Panc1 (cell line): ENCODE measurements at regions not wholly inside any gene's neighbourhood (a gene's known extent, or its start where the extent isn't known, plus 50 kb on each side); places are given as distances from the start of the nearest gene placed in this dataset.

ENCODE experiments used
- ATAC-seq: fragments of 200-7000 bp; cut with Tn5 transposase; 2 replicates; pipeline ENCODE4 v1.9.1; 2020; ENCODE audit warnings: mild to moderate bottlenecking, moderate library complexity
- BruUV-seq: library from RNA; stranded (reverse); fragments of 400-500 nt; replicated peaks from 2 replicates; lab custom pipeline; 2021; lab: Mats Ljungman, UMichigan
- CTCF ChIA-PET: fragments of 300-600 bp; sonication (Branson Sonifier 250); formaldehyde crosslinking; loops from one replicate; lab custom pipeline; 2022; ENCODE audit warnings: antibody characterized with exemption; lab: Charles Lee
- POLR2A ChIA-PET: fragments of 300-600 bp; sonication (Branson Sonifier 250); formaldehyde crosslinking; loops from one replicate; lab custom pipeline; 2022; ENCODE audit warnings: antibody characterized with exemption; lab: Charles Lee
- DNase-seq: peaks from one replicate; pipeline ENCODE4 v3.0.0-alpha.2; 2010; ENCODE audit warnings: low read depth, low spot score
- H3K27ac ChIP-seq: 2 replicates; pipeline ENCODE4 v1.5.1; 2011; ENCODE audit warnings: mild to moderate bottlenecking, low read length, inconsistent platforms
- H3K27me3 ChIP-seq: fragments of 200-500 bp; sonication (Bioruptor generic); 2 replicates; pipeline ENCODE4 v1.6.0; 2014; ENCODE audit warnings: low read length, inconsistent platforms; ENCODE audit not compliant: control insufficient read depth, insufficient read depth
- H3K36me3 ChIP-seq: fragments of 200-500 bp; sonication (Bioruptor generic); 2 replicates; pipeline ENCODE4 v1.5.1; 2014; ENCODE audit warnings: inconsistent platforms, mild to moderate bottlenecking, low read length, moderate library complexity; ENCODE audit not compliant: control insufficient read depth, insufficient read depth
- H3K4me1 ChIP-seq: 2 replicates; pipeline ENCODE4 v1.5.1; 2011; ENCODE audit warnings: inconsistent platforms, mild to moderate bottlenecking, low read length, moderate library complexity; ENCODE audit not compliant: control insufficient read depth, insufficient read depth
- H3K4me3 ChIP-seq, 2 experiments: 2 replicates each; pipeline ENCODE4 v1.5.1; 2011 to 2012; ENCODE audit warnings: low read depth in 2 of 2, low read length in 2 of 2, mild to moderate bottlenecking in 2 of 2, inconsistent platforms in 1 of 2, moderate library complexity in 1 of 2
- H3K9me3 ChIP-seq: fragments of 200-500 bp; sonication (Bioruptor generic); 2 replicates; pipeline ENCODE4 v1.5.1; 2014; ENCODE audit warnings: low read depth, mild to moderate bottlenecking, inconsistent platforms, low read length, moderate library complexity; ENCODE audit not compliant: control insufficient read depth, insufficient read depth
- CTCF ChIP-seq: fragments of 450-650 bp; IDR thresholded peaks from 2 replicates; pipeline ENCODE4 v1.5.1; 2017; ENCODE audit warnings: mild to moderate bottlenecking
- POLR2AphosphoS5 ChIP-seq: IDR thresholded peaks from 2 replicates; pipeline ENCODE4 v1.6.1; 2012; ENCODE audit warnings: mild to moderate bottlenecking, low read depth, low read length, moderate library complexity
- SIN3A ChIP-seq: IDR thresholded peaks from 2 replicates; pipeline ENCODE4 v1.6.1; 2012; ENCODE audit warnings: low read depth, mild to moderate bottlenecking, low read length, moderate library complexity, borderline replicate concordance; ENCODE audit not compliant: insufficient read depth
- TCF7L2 ChIP-seq: IDR thresholded peaks from 2 replicates; pipeline ENCODE4 v1.6.1; 2011; ENCODE audit warnings: mild to moderate bottlenecking, low read depth, low read length, inconsistent platforms
- in situ Hi-C: cut with HindIII; loops from 2 replicates; pipeline ENCODE4 v1.10.0; 2016; ENCODE audit warnings: low sequenced_read_pairs, low pct_unique_long_range_greater_than_20kb
- intact Hi-C: fragments of 100-400 bp; cut with micrococcal nuclease; formaldehyde crosslinking; loops from one replicate; pipeline ENCODE4 v1.10.0; 2022; ENCODE audit not compliant: unreplicated experiment
- TF ChIP-seq, protein P1 (sequence below), 2 experiments: IDR thresholded peaks; 2 replicates each; pipeline ENCODE4 v1.6.1; 2011 to 2012; ENCODE audit warnings: low read depth in 2 of 2, control low read depth in 1 of 2, low read length in 1 of 2, mild to moderate bottlenecking in 1 of 2, moderate library complexity in 1 of 2; ENCODE audit not compliant: insufficient read depth in 1 of 2

- intact Hi-C loops, result no loop called here
- Histone ChIP-seq H3K36me3 (no peaks in the 10 kb centered on the region), H3K27ac (no peak overlapping the region), H3K27me3 (no peaks in the 10 kb centered on the region), H3K9me3 (no peaks in the 10 kb centered on the region), H3K4me3 (no peak overlapping the region), H3K4me1 (no peaks in the 10 kb centered on the region)
- ChIA-PET CTCF (interaction anchor here (0.6 kb wide), 1 partner anchor 236 kb away, joined by 3 read pairs; no protein-coding TSS in a partner anchor), POLR2A (no interaction called here)
- in situ Hi-C loops, result no loop called here
- DNase-seq (no peak), ATAC-seq (no peak)
- no TSS peak for BruUV-seq
- TF ChIP-seq TCF7L2 (no peak), POLR2AphosphoS5 (no peak), CTCF (no peak), SIN3A (no peak)
- TF ChIP-seq, protein P1, sequence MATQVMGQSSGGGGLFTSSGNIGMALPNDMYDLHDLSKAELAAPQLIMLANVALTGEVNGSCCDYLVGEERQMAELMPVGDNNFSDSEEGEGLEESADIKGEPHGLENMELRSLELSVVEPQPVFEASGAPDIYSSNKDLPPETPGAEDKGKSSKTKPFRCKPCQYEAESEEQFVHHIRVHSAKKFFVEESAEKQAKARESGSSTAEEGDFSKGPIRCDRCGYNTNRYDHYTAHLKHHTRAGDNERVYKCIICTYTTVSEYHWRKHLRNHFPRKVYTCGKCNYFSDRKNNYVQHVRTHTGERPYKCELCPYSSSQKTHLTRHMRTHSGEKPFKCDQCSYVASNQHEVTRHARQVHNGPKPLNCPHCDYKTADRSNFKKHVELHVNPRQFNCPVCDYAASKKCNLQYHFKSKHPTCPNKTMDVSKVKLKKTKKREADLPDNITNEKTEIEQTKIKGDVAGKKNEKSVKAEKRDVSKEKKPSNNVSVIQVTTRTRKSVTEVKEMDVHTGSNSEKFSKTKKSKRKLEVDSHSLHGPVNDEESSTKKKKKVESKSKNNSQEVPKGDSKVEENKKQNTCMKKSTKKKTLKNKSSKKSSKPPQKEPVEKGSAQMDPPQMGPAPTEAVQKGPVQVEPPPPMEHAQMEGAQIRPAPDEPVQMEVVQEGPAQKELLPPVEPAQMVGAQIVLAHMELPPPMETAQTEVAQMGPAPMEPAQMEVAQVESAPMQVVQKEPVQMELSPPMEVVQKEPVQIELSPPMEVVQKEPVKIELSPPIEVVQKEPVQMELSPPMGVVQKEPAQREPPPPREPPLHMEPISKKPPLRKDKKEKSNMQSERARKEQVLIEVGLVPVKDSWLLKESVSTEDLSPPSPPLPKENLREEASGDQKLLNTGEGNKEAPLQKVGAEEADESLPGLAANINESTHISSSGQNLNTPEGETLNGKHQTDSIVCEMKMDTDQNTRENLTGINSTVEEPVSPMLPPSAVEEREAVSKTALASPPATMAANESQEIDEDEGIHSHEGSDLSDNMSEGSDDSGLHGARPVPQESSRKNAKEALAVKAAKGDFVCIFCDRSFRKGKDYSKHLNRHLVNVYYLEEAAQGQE (IDR thresholded peaks at IDR 0.05; ENCODE audit: insufficient read depth in 1 of 2, low read depth in 2 of 2, low read length in 1 of 2), result no peak
Measured at GRCh38 chr7:24197852-24198251, 86.1 kb upstream of the NPY start.

GRCh38 chr7:24199978-24200377 lies 84.0 kb upstream of the NPY start:
- no peak overlapping the region for H3K27ac ChIP-seq
- CTCF ChIA-PET, result no interaction called here
- H3K4me3 ChIP-seq, result no peak overlapping the region
- no peaks in the 10 kb centered on the region for H3K4me1 ChIP-seq
- no peaks in the 10 kb centered on the region for H3K9me3 ChIP-seq
- intact Hi-C loops (no loop called here), in situ Hi-C loops (no loop called here)
- no peaks in the 10 kb centered on the region for H3K36me3 ChIP-seq
- no peak for ATAC-seq
- no peak for DNase-seq
- POLR2A ChIA-PET, result no interaction called here
- BruUV-seq, result no TSS peak
- no peaks in the 10 kb centered on the region for H3K27me3 ChIP-seq
- no peak for TF ChIP-seq TCF7L2
- TF ChIP-seq, protein P1 (IDR thresholded peaks at IDR 0.05; ENCODE audit: insufficient read depth in 1 of 2, low read depth in 2 of 2, low read length in 1 of 2), result no peak
- no peak for TF ChIP-seq CTCF
- TF ChIP-seq POLR2AphosphoS5, result no peak
- TF ChIP-seq SIN3A, result no peak
